HepG2 (cell line): ENCODE measurements at regions not wholly inside any gene's neighbourhood (a gene's known extent, or its start where the extent isn't known, plus 50 kb on each side); places are given as distances from the start of the nearest gene placed in this dataset.
A peak's percentile ranks its signal among the peaks of the same experiment; 100 is the strongest.

Experiments used
- ATAC-seq: fragments of 200-7000 bp; cut with Tn5 transposase; 3 replicates; pipeline ENCODE4 v1.9.1; 2020; ENCODE audit warnings: mild to moderate bottlenecking, moderate library complexity
- BruUV-seq: library from RNA; stranded (reverse); fragments of 400-500 nt; replicated peaks from 2 replicates; lab custom pipeline; 2021; lab: Mats Ljungman, UMichigan
- CTCF ChIA-PET: fragments of 300-600 bp; formaldehyde crosslinking; extraction: SDS; loops from one replicate; lab custom pipeline; 2021; ENCODE audit warnings: low total read pairs, inconsistent platforms, low intra/inter-chr PET ratio; lab: Yijun Ruan, JAX
- POLR2A ChIA-PET: fragments of 350-600 bp; sonication (Branson Sonifier 250); formaldehyde crosslinking; loops from one replicate; lab custom pipeline; 2020; ENCODE audit warnings: antibody characterized with exemption, inconsistent platforms; lab: Yijun Ruan, JAX
- DNase-seq: peaks from one replicate; pipeline ENCODE4 v3.0.0-alpha.2; 2015; ENCODE audit warnings: low spot score
- FAIRE-seq: peaks from 3 replicates; lab custom pipeline; 2011; peaks lifted over from hg19 to GRCh38; lab: Jason Lieb, UNC
- H2AFZ ChIP-seq: one replicate; pipeline ENCODE4 v1.6.1; 2011; ENCODE audit warnings: low read length, inconsistent platforms
- H3K27ac ChIP-seq: fragments of 300-600 bp; 3 replicates; pipeline ENCODE4 v1.8.0; 2011; ENCODE audit warnings: mixed run types, mild to moderate bottlenecking, mixed read lengths, low read length, inconsistent platforms; ENCODE audit not compliant: insufficient read depth; ENCODE audit errors: extremely low read length
- H3K27me3 ChIP-seq, 2 experiments: fragments of 200-600 bp in 1 of 2; 2 replicates in 1 of 2; 3 replicates in 1 of 2; pipeline versions ENCODE4 v1.6.0 to v1.8.0; 2011; ENCODE audit warnings: low read length in 2 of 2, mild to moderate bottlenecking in 2 of 2, moderate library complexity in 2 of 2, inconsistent platforms in 1 of 2; ENCODE audit not compliant: insufficient read depth in 2 of 2, control insufficient read depth in 1 of 2
- H3K36me3 ChIP-seq, 2 experiments: fragments of 200-600 bp in 1 of 2; replicated peaks in 1 of 2; 2 replicates in 1 of 2; 3 replicates in 1 of 2; pipeline versions ENCODE4 v1.5.1 to v1.8.0; 2011; ENCODE audit warnings: low read length in 2 of 2, inconsistent platforms in 1 of 2; ENCODE audit not compliant: insufficient read depth in 2 of 2, control insufficient read depth in 1 of 2
- H3K4me1 ChIP-seq: 2 replicates; pipeline ENCODE4 v1.5.1; 2012; ENCODE audit warnings: low read length, inconsistent platforms; ENCODE audit not compliant: insufficient read depth
- H3K4me2 ChIP-seq: 2 replicates; pipeline ENCODE4 v1.6.0; 2011; ENCODE audit warnings: low read depth, low read length, inconsistent platforms
- H3K4me3 ChIP-seq, 3 experiments: fragments of 200-600 bp in 1 of 3; sonication (generic), shearing (Covaris generic) in 1 of 3; replicated peaks in 1 of 3; 2 replicates each; pipeline ENCODE4 v1.5.1; 2011 to 2016; ENCODE audit warnings: low read length in 3 of 3, inconsistent platforms in 2 of 3, low read depth in 2 of 3, mild to moderate bottlenecking in 2 of 3, control low read depth in 1 of 3, mixed read lengths in 1 of 3; ENCODE audit not compliant: insufficient read depth in 1 of 3
- H3K79me2 ChIP-seq: one replicate; pipeline ENCODE4 v1.6.1; 2011; ENCODE audit warnings: low read length, inconsistent platforms; ENCODE audit not compliant: insufficient read depth
- H3K9ac ChIP-seq: 2 replicates; pipeline ENCODE4 v1.6.0; 2011; ENCODE audit warnings: mild to moderate bottlenecking, low read depth, low read length, inconsistent platforms; ENCODE audit not compliant: insufficient read depth
- H3K9me3 ChIP-seq: 2 replicates; pipeline ENCODE4 v1.5.1; 2012; ENCODE audit warnings: mild to moderate bottlenecking, low read length
- H4K20me1 ChIP-seq: 2 replicates; pipeline ENCODE4 v1.6.0; 2011; ENCODE audit warnings: inconsistent platforms, mild to moderate bottlenecking, low read length, moderate library complexity; ENCODE audit not compliant: insufficient read depth
- HOXA9 ChIP-seq: sonication (generic); formaldehyde crosslinking; IDR thresholded peaks from 2 replicates; pipeline ENCODE4 v1.8.1; 2022; ENCODE audit warnings: missing genetic modification reagents, mild to moderate bottlenecking, moderate library complexity, borderline replicate concordance
- RFXANK ChIP-seq: IDR thresholded peaks from 2 replicates; pipeline ENCODE4 v1.6.1; 2016
- SMC3 ChIP-seq: IDR thresholded peaks from 2 replicates; pipeline ENCODE4 v1.6.1; 2011; ENCODE audit warnings: low read length, improper control_type of control experiment
- SOX5 ChIP-seq: IDR thresholded peaks from 2 replicates; pipeline ENCODE4 v1.6.1; 2016; ENCODE audit warnings: borderline replicate concordance
- STAG1 ChIP-seq: sonication (generic); formaldehyde crosslinking; IDR thresholded peaks from 2 replicates; pipeline ENCODE4 v1.4.0; 2020; ENCODE audit warnings: missing genetic modification reagents
- WGBS: methylation state at CpG from one replicate; pipeline ENCODE4 v1.1.6; 2017; ENCODE audit warnings: low lambda C conversion rate; 5-methylcytosine and 5-hydroxymethylcytosine counted together
- in situ Hi-C: cut with HindIII; loops from 2 replicates; pipeline ENCODE4 v1.10.0; 2017; ENCODE audit warnings: low pct_unique_long_range_greater_than_20kb; ENCODE audit not compliant: extremely low pct_ligation_motif_present
- intact Hi-C: fragments of 100-400 bp; cut with micrococcal nuclease; formaldehyde crosslinking; loops from one replicate; pipeline ENCODE4 v1.10.0; 2022; ENCODE audit not compliant: unreplicated experiment
- TF ChIP-seq, protein P1 (sequence below): sonication (generic); formaldehyde crosslinking; IDR thresholded peaks from 2 replicates; pipeline ENCODE4 v1.5.0; 2020; ENCODE audit warnings: mild to moderate bottlenecking, missing genetic modification reagents, moderate library complexity
- TF ChIP-seq, protein P2 (sequence below): sonication (generic); formaldehyde crosslinking; IDR thresholded peaks from 2 replicates; pipeline ENCODE4 v1.4.0; 2020; ENCODE audit warnings: missing genetic modification reagents

DNA sequence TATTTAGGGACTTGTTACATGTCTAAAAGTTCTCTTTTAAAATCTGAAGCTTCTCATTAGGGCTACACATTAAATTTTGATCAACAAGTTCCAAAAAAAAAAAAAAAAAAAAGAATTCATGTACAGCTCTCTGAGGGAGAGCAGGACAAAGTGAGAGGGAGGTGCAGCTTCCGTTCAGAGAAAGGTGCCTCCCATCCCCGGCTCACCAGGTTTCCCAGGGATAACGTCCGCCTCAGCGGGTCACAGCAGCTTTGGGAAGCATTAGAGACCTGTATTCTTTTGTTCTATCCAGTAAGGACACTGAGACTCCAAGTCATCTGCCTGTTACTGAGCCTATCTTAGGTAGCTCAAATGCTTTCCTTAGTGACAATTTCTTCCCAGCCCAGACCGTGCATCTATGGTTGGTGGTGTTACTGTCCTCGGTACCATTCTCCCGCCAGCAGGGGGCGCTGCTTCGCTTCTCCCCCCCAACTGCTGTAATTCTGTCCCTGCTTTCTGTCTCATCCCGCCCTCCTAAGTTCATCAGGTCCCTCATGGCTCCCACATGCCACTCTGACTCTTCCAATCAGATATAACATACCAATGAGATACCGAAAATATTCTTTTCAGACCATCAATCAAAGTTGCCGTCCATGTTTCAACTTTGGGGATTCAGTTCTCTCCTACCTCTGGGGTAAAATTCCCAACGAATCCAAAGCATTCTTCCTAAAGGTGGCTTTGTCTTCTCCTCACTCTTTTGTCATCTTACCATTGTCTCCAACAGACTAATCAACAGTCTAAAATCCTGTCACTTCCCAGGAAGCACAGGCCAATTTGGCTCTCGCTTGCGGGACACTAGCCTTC is 466.5 kb downstream of the METTL4 start:
- TF ChIP-seq STAG1 (CRISPR knock-in tag): peak; percentile 67
- TF ChIP-seq, protein P1, sequence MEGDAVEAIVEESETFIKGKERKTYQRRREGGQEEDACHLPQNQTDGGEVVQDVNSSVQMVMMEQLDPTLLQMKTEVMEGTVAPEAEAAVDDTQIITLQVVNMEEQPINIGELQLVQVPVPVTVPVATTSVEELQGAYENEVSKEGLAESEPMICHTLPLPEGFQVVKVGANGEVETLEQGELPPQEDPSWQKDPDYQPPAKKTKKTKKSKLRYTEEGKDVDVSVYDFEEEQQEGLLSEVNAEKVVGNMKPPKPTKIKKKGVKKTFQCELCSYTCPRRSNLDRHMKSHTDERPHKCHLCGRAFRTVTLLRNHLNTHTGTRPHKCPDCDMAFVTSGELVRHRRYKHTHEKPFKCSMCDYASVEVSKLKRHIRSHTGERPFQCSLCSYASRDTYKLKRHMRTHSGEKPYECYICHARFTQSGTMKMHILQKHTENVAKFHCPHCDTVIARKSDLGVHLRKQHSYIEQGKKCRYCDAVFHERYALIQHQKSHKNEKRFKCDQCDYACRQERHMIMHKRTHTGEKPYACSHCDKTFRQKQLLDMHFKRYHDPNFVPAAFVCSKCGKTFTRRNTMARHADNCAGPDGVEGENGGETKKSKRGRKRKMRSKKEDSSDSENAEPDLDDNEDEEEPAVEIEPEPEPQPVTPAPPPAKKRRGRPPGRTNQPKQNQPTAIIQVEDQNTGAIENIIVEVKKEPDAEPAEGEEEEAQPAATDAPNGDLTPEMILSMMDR (CRISPR knock-in tag): peak; percentile 87
- no peak for TF ChIP-seq HOXA9 (CRISPR knock-in tag)
- TF ChIP-seq, protein P2, sequence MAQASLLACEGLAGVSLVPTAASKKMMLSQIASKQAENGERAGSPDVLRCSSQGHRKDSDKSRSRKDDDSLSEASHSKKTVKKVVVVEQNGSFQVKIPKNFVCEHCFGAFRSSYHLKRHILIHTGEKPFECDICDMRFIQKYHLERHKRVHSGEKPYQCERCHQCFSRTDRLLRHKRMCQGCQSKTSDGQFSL (CRISPR knock-in tag): peak; percentile 99
- no peak for TF ChIP-seq RFXANK (CRISPR knock-in tag)
- TF ChIP-seq SMC3: peak; percentile 78
- no peak for TF ChIP-seq SOX5 (CRISPR knock-in tag)
- FAIRE-seq (peak; percentile 46), DNase-seq (peak; percentile 30), ATAC-seq (peak; percentile 96)
- Histone ChIP-seq H3K36me3 (no peaks in the 10 kb centered on the region), H3K79me2 (no peaks in the 10 kb centered on the region), H3K9me3 (no peaks in the 10 kb centered on the region), H4K20me1 (no peaks in the 10 kb centered on the region), H3K27me3 (no peaks in the 10 kb centered on the region), H3K4me3 (no peak overlapping the region), H3K4me1 (no peaks in the 10 kb centered on the region), H3K27ac (no peak overlapping the region), H3K4me2 (no peak overlapping the region), H2AFZ (no peak overlapping the region), H3K9ac (no peak overlapping the region)
- 32% methylated on average over 14 of the region's 16 CpGs for WGBS
- ChIA-PET CTCF (interaction anchor here (0.8 to 1.6 kb wide), 3 partner anchors 119 to 443 kb away, joined by 3 to 6 read pairs (median 4); no protein-coding TSS in a partner anchor), POLR2A (no interaction called here)
- no TSS peak for BruUV-seq
- intact Hi-C loops (loop anchor here (1.0 to 2.0 kb wide), 2 partner anchors 119 to 442 kb away; no protein-coding TSS in a partner anchor), in situ Hi-C loops (loop anchor here (10.0 kb wide), 1 partner anchor 430 kb away; no protein-coding TSS in a partner anchor)
